HG03575 (cell line): ENCODE measurements at regions not wholly inside any gene's neighbourhood (a gene's known extent, or its start where the extent isn't known, plus 50 kb on each side); places are given as distances from the start of the nearest gene placed in this dataset.
"Not testable (repeated sequence)": the region's sequence is repeated elsewhere in the genome, so short reads cannot be mapped to it uniquely, and the experiment has no call there.

Source experiments
- ATAC-seq: cut with Tn5 transposase; IDR thresholded peaks from one replicate; pipeline ENCODE4 v1.9.1; 2021; ENCODE audit not compliant: unreplicated experiment, insufficient number of reproducible peaks, low FRiP score; ENCODE audit errors: extremely low read depth

DNA sequence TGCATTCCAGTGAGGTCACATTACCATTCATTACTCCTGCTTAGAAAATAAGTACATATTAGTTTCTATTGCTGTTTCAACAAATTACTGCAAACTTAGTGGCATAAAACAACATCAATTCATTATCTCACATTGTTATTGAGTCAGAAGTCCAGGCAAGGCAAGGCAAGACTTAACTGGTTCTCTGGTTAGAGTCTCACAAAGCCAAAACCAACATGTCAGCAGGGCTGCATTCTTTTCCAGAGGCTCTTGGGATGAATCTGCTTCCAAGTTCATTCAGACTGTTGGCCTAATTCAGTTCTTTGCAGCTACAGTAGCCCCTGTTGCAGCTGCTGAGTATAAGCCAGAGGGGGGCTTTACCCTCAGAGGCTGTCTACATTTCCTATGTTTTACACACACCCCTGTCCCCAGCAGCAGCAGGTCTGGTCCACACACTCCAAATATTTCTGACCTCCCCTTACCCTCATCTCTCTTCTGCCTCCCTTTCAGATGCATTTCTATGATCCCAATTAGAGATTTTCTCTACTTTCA lies 892.1 kb upstream of the EPHA5 start:
- no peak for ATAC-seq

DNA sequence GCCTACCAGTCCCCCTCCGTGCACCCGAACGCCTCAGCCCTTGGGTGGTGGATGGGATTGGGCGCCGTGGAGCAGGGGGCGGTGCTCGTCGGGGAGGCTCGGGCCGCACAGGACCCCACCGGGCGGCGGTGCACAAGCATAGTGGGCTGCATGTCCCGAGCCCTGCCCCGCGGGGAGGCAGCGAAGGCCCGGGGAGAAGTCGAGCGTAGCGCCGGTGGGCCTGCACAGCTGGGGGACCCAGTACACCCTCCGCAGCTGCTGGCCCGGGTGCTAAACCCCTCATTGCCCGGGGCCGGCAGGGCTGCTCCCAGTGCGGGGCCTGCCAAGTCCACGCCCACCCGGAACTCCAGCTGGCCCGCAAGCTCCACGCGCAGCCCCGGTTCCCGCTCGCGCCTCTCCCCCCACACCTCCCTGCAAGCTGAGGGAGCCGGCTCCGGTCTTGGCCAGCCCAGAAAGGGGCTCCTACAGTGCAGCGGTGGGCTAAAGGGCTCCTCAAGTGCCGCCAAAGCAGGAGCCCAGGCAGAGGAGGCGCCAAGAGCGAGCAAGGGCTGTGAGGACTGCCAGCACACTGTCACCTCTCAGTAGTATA lies 891.3 kb upstream of the EPHA5 start:
- ATAC-seq: not testable (repeated sequence)

DNA sequence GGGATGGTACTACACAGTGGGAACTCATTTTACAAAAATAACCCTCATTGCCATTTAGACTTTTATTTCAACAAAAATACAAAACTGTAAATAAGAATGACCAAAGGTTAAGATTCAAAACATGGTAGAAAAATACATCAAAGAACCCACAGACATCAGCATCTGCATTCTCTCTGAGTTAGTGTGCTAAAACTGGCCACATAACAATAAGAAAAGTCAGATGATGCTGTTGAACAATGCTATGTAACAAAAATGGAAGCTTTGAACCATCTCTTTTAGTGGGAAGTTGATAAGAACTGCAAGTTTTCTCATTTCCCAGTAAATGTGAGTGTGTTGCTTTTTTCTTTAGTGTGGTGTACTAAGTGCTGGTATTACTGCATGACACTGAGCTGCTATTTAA lies 888.4 kb upstream of the EPHA5 start:
- ATAC-seq: no peak

DNA sequence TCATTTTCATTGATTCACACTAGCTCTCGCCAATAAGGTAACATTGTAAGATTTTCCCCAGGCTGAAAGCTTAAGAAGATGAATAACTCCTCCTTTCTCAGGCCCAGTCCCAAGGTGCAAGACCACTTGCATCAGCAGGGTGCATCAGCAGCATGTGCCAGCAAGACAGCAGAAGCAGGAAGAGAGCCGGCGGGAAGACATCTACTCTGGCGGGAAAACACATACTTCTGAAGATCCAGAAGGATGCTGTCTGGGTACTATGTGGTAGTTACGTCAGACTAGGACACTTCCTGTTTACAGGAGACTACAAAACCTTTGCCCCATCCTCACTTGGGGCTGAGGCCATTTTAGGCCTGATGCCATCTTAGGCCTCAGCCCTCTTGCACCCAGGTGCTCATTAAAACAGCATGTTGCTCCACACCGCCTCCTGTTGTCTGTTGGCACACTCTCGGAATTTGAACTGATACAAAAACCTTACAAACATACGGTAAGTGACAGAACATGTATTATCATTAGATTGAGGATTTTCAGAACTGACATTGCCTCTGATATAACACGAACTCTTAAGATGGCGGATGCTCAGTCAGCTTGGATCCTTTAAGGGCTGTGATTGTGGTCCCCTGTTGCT lies 886.5 kb upstream of the EPHA5 start:
- no peak for ATAC-seq

DNA sequence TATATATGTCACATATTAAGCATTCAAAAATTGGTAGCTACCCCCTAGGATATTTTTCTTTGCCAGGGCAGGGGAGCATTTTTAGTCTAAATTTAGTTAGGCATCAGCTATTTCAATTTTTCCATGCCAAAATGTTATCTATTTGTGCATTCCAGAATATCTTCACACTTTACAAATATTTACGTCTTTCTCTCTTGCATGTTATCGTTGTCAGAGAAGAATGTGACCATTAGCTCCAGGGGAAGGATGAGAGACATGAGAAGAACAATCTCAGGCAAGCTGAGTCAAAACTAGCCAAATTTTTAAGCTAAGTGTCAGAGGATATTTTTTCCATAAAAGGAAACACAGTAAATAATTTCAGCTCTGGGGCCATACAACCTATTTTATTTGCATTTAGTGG lies 885.0 kb upstream of the EPHA5 start:
- no peak for ATAC-seq

DNA sequence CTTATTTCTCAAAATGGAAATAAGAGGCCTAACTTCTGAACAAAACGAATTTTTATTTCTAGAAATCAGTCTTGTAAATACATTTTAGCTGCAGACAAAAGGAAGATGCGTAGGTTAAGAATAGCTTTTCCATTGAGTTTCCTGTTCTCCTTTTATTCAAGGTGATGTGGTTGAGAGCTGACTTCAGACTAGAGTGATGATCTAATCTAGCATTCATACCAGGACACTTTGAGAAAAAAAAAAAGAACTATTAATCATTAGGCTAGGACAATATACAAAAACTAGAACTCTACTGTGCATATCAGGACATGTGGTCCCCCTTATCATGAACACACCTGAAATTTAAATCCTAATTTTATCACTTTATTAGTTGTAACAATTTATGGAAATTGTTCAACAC lies 884.5 kb upstream of the EPHA5 start:
- ATAC-seq: no peak

DNA sequence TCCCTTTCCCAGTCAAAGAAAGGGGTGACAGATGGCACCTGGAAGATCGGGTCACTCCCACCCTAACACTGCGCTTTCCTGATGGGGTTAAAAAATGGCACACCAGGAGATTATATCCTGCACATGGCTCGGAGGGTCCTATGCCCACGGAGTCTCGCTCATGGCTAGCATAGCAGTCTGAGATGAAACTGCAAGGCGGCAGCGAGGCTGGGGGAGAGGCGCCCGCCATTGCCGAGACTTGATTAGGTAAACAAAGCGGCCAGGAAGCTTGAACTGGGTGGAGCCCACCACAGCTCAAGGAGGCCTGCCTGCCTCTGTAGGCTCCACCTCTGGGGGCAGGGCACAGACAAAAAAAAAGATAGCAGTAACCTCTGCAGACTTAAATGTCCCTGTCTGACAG lies 875.0 kb upstream of the EPHA5 start:
- ATAC-seq: not testable (repeated sequence)

DNA sequence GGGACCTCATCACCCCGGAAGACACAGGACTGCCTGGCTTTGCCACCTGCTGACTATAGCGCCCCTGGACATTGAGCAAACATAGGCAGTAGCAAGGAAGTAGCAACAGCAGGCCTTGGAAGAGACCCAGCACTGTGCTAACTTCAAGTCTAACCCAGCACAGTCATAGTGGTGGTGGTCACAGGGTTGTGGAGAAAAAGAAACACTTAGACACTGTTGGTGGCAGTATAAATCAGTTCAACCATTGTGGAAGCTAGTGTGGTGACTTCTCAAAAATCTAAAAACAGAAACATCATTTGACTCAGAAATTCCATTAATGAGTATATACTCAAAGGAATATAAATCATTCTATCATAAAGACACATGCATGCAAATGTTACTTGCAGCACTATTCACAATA lies 874.0 kb upstream of the EPHA5 start:
- no peak for ATAC-seq

DNA sequence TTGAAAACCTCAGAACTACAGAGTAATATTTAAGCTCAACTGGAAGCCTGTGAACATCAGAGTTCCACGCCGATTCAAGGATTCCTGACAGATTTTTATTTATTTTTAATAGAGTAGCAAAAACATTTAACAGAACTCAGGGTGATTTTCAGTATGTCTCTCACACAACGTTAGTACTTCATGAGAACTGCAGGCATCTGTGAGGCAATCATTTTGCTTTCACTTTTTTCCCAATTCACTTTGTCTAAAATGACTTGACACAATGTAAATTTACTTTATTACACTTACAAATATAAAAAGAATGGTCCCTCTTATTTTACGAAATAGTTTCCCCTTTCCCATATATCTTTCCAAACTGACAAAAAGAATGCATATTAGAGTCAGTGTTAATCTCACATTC lies 869.5 kb upstream of the EPHA5 start:
- no peak for ATAC-seq

DNA sequence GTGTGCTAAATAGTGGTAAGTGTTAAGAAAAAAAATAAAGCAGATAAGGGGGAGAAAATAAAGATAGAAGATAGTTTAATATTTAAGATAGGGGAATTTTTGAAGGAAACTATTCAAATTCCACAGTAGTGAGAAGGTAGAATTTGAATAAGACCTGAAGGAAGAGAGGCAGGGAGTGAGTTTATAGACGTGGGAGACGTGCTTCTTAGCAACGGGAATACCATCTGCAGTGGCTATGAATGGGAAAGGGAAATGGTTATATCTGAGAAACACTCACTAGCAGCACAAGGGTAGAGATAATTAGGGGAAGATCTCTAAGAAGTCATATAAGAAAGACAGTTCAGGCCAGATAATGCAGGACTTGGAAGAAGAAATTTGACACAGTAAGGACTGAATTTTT lies 854.5 kb upstream of the EPHA5 start:
- no peak for ATAC-seq

DNA sequence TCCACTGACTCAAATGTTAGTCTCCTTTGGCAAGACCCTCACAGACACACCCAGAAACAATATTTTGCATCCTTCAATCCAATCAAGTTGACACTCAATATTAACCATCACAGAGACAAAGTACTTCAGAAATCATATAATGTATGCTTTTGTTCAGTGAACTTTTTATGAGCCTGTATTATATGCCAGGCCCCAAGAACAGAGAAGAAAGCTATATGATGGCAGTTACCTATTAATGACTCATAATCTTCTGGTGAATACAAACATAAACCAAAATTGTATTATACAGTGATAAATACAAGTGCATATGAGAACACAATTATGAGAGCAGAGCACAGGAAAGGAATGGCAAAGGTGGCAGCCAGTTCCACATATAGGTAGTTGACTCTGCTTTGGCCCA lies 852.0 kb upstream of the EPHA5 start:
- ATAC-seq: no peak

DNA sequence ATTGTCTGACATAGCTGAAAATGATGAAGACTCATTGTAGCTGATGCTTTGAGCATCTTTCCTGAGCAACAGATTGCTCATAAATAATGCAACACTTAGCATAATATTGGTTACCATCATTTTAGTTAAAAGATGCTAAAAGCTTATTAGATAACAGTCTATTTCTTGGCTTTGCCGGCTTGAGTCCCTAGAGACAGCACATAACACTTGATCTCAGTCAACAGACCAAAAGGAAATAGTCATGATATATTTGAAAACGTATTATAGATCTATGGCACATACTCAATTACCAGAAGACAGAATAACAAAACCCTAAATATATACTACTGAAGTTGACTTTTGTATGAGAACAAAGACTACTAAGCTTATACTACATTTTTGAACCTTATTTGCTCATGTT lies 846.7 kb upstream of the EPHA5 start:
- ATAC-seq: no peak

DNA sequence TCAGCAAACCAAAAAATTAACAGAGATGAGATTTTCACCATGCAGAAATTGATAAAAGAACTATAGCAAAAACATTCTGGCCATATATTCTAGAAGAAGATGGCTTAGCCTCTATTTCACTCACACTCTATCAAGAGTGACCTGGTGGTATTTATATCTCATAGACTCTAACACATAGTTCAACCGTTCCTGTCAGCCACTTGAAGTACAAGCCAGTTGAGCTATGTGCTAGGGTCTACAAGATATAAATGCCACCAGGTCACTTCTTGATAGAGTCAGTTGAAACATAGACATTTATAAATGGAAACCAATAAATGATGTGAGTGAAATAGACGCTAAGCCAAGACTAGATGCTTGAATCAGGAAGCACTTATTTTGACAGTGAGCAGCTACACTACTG lies 836.7 kb upstream of the EPHA5 start:
- ATAC-seq: no peak

DNA sequence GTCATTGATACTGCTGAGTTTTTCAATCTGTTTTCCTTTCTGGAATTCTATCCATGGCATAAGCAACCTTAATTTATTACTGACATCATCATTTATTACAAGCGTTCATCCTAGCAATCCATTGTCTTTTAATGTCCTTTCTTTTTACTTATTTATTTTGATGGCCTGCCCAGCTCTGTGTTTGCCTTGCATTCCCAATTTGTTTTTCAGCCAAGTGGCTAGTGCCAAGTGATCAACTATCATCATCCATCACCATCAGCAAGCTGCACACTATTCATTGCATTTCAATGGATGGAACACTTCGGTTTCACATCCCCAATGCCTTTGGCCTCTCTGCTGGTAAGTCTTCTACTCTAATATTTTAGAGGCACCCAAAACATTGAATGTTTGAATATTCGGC lies 831.7 kb upstream of the EPHA5 start:
- no peak for ATAC-seq

DNA sequence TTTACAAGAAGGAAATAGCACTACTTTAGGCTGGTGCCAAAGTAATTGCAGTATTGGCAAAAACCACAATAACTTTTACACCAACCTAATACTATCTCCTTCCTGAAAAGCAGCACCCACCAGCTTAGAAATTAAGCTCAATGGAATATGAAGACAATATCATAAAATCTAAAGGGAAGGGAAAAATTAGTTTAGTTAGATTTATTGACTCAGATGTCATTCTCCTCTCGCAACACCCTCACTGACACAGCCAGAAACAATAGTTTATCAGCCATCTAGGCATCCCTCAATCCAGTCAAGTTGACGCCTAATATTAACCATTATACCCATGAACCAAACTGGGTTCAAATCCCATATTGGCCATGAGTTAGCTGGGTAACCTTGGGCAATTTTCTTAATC lies 820.4 kb upstream of the EPHA5 start:
- no peak for ATAC-seq

DNA sequence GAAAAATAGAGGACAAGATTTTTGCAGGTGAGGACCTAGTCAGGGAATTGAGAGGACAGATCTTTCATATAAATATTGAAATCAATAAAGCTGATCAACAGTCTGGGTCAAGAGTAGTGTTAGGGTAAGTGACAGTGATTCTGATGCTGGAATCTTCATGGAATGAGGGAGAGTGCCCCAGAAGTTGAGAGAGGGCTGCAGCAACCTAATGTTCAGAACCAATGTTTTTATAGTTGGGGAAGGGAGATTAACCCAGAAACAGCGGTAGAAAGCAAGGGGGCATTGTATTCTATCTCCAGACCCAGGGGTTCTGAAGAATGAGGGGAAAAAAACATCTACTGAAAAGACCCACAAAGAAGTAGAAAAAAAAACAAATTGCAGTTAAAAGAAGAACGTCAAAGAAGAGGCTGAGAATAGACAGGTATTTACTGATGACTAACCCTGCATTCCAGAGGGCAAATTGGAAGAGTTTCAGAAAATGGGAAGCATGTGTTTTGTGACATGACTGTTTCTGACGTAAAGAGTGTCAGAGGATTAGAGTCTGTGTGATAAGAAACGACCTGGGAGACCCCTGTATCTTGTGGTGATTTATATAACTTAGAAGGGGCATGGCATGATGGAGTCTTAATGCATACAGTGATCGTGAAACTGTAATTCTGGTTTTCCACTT lies 819.6 kb upstream of the EPHA5 start:
- ATAC-seq: no peak

DNA sequence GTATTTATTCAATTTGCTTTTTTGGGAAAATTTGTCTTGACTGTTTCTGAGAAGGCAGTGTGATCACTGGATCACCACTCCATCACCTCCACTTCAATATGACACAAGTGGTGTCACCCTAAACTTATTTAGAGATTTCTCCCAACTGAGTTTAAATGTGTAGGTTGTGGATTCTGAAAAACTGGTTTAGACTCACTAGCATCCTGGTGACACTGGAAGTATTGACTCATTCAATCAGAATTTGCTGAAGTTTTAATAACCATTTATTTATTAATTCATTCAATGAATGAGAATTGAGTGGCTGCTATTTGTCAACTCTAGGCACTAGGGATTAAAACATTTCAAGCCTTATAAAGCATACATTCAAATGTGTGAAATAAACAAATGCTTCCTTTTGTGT lies 819.1 kb upstream of the EPHA5 start:
- no peak for ATAC-seq

DNA sequence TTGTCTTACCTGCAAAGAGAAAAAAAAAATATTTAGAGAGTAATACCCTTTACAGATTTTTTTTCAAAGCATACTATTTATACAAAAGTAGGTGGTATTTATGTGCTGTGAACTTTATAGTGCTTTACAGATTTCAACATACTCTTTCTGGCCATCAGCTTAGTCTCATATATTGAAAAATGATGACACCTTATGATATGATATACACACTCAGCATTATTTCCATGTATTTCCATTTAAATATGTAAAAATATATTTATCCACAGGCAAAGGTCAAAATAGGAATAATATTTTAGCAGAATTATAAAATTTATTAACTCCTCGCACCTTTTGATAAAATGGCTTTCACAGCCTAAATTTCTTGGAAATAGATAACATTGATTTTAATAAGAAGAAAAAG lies 815.8 kb upstream of the EPHA5 start:
- ATAC-seq: no peak

DNA sequence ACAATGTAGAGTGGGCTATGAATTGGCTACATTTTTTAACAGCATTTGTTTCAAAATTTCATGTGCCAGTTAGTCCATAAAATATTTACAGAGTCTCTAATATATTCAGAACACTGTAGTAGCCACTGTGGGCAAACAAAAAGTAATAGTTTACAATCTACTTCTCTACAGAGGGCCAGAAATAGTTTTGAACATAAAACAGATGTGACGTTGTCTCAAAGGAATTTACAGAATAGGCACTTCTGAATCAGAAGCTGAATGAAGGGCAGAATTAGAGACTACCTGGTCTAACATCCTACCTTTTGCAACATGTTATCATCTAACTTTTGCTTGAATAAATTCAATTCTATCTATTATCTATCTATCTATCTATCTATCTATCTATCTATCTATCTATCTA lies 811.9 kb upstream of the EPHA5 start:
- no peak for ATAC-seq

DNA sequence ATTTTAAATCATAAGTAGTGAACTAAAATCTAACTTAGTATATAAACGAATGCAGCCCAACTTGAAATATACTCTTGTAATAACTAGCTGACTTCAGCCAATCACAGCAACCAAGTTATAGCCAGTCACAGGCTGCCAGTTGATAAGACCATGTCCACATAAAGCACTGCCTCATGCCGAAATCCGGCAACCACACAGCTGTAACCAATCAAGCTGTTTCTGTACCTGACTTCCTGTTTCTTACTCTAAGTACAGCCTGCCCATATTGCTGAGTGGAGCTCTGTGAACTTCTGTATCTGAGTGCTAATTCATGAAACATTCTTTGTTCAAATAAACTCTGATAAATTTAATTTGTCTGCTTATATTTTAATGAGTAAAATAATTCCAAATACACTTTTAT lies 805.3 kb upstream of the EPHA5 start:
- no peak for ATAC-seq

DNA sequence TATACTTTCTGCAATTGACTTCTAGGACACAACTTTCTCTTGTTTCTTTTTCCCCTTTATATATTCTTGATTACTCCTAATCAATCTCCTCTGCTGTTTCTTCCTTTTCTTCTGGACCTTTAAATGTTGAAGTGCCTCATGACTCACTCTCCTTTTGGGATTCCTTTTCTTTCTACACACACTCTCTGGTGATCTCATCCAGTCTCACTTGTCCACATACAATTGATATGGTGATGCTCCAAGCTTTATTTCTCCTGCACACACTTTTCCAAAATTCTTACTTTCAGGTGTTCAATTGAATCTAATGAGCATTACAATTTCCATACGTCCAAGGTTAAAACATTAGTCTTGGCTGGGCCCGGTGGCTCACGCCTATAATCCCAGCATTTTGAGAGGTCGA lies 794.8 kb upstream of the EPHA5 start:
- ATAC-seq: no peak
